ENCODE measurements at regions not wholly inside any gene's neighbourhood (a gene's known extent, or its start where the extent isn't known, plus 50 kb on each side); places are given as distances from the start of the nearest gene placed in this dataset.
A peak's percentile ranks its signal among the peaks of the same experiment; 100 is the strongest.

GRCh38 chr15:97082830-97083229, 752.3 kb downstream of the NR2F2 start:
- ChIA-PET POLR2A (no interaction called here), CTCF (no interaction called here)
- peaks cover 12% of the 10 kb centered on the region for H3K4me1 Mint-ChIP-seq
- TF ChIP-seq FOXP1 (CRISPR knock-in tag; IDR thresholded peaks at IDR 0.05; ENCODE audit: borderline replicate concordance): no peak
- no peak for TF ChIP-seq PREB (CRISPR knock-in tag; IDR thresholded peaks at IDR 0.05; ENCODE audit: borderline replicate concordance)
- no peak for TF ChIP-seq ZNF232 (CRISPR knock-in tag; IDR thresholded peaks at IDR 0.05)
- no peak for TF ChIP-seq ERG (CRISPR knock-in tag; IDR thresholded peaks at IDR 0.05)
- no peaks in the 10 kb centered on the region for H3K36me3 Mint-ChIP-seq
- ATAC-seq (peak; percentile 28), DNase-seq (ENCODE audit: low spot score) (no peak)
- no peak overlapping the region for H3K27ac Mint-ChIP-seq
- no peak overlapping the region for H3K4me3 Mint-ChIP-seq
- H3K9me3 Mint-ChIP-seq: no peaks in the 10 kb centered on the region
- peaks cover 22% of the 10 kb centered on the region for H3K27me3 Mint-ChIP-seq (ENCODE audit: low read depth)

GRCh38 chr15:97084650-97085049, 754.1 kb downstream of the NR2F2 start:
- DNase-seq (ENCODE audit: low spot score): no peak
- no peaks in the 10 kb centered on the region for H3K9me3 Mint-ChIP-seq

More at GRCh38 chr15:97084650-97085049, 754.1 kb downstream of the NR2F2 start:
- Mint-ChIP-seq H3K36me3 (no peaks in the 10 kb centered on the region), H3K27ac (no peak overlapping the region), H3K27me3 (ENCODE audit: low read depth) (peaks cover 24% of the 10 kb centered on the region), H3K4me1 (peaks cover 12% of the 10 kb centered on the region), H3K4me3 (no peak overlapping the region)
- TF ChIP-seq ZMAT4 (CRISPR knock-in tag; IDR thresholded peaks at IDR 0.05) (no peak), NFE2L1 (CRISPR knock-in tag; IDR thresholded peaks at IDR 0.05) (no peak), ZNF263 (CRISPR knock-in tag; IDR thresholded peaks at IDR 0.05; ENCODE audit: low read depth) (no peak), ZNF512 (CRISPR knock-in tag; IDR thresholded peaks at IDR 0.05; ENCODE audit: borderline replicate concordance) (no peak), CREB1 (CRISPR knock-in tag; IDR thresholded peaks at IDR 0.05) (no peak), USF2 (CRISPR knock-in tag; IDR thresholded peaks at IDR 0.05) (no peak), ARID4B (CRISPR knock-in tag; IDR thresholded peaks at IDR 0.05; ENCODE audit: borderline replicate concordance) (no peak), JUN (CRISPR knock-in tag; IDR thresholded peaks at IDR 0.05) (no peak), AR (CRISPR knock-in tag; IDR thresholded peaks at IDR 0.05) (no peak)
- CTCF ChIA-PET: no interaction called here
- POLR2A ChIA-PET: interaction anchor here (0.6 kb wide), 1 partner anchor 214 kb away, joined by 3 read pairs; no protein-coding TSS in a partner anchor
- no peak for ATAC-seq

Measured in WTC11 (cell line).